SK-N-SH (cell line): ENCODE measurements at regions not wholly inside any gene's neighbourhood (a gene's known extent, or its start where the extent isn't known, plus 50 kb on each side); places are given as distances from the start of the nearest gene placed in this dataset.

Experiments used
- CTCF ChIA-PET: fragments of 300-600, 350-600 bp; formaldehyde crosslinking; extraction: SDS; loops from one replicate; lab custom pipeline; 2021; lab: Yijun Ruan, JAX
- POLR2A ChIA-PET: fragments of 350-600 bp; sonication (Branson Sonifier 250); formaldehyde crosslinking; extraction: SDS; loops from one replicate; lab custom pipeline; 2020; ENCODE audit warnings: antibody characterized with exemption, inconsistent platforms; lab: Yijun Ruan, JAX
- DNase-seq: peaks from one replicate; pipeline ENCODE4 v3.0.0; 2012
- H2AFZ ChIP-seq: fragments of 200-600 bp; sonication (generic); 2 replicates; pipeline ENCODE4 v1.8.1; 2016; ENCODE audit warnings: antibody characterized with exemption, mild to moderate bottlenecking, low read depth
- H3F3A ChIP-seq: fragments of 200-600 bp; sonication (generic); replicated peaks from 2 replicates; pipeline ENCODE3; 2016; ENCODE audit warnings: antibody characterized with exemption, mild to moderate bottlenecking; ENCODE audit not compliant: insufficient read depth
- H3K27ac ChIP-seq, 2 experiments: fragments of 200-500 bp in 1 of 2; fragments of 200-600 bp in 1 of 2; sonication (Bioruptor generic) in 1 of 2; sonication (generic), shearing (Covaris generic) in 1 of 2; 2 replicates each; pipeline versions ENCODE4 v1.5.1 to v1.6.1; 2014 to 2016; ENCODE audit warnings: low read depth in 2 of 2, inconsistent platforms in 1 of 2, low read length in 1 of 2, mild to moderate bottlenecking in 1 of 2, mixed read lengths in 1 of 2
- H3K27me3 ChIP-seq: fragments of 200-600 bp; sonication (generic), shearing (Covaris generic); 2 replicates; pipeline ENCODE4 v1.6.1; 2016; ENCODE audit warnings: mixed run types; ENCODE audit not compliant: insufficient read depth
- H3K36me3 ChIP-seq, 2 experiments: fragments of 200-500 bp in 1 of 2; fragments of 200-600 bp in 1 of 2; sonication (Bioruptor generic) in 1 of 2; sonication (generic) in 1 of 2; replicated peaks in 1 of 2; 2 replicates each; pipeline versions ENCODE3 to v1.5.1; 2014 to 2016; ENCODE audit warnings: low read length in 1 of 2, mild to moderate bottlenecking in 1 of 2; ENCODE audit not compliant: insufficient read depth in 2 of 2, control insufficient read depth in 1 of 2
- H3K4me1 ChIP-seq, 2 experiments: fragments of 200-500 bp in 1 of 2; fragments of 200-600 bp in 1 of 2; sonication (Bioruptor generic) in 1 of 2; sonication (generic), shearing (Covaris generic) in 1 of 2; 2 replicates each; pipeline versions ENCODE4 v1.5.1 to v1.6.1; 2014 to 2016; ENCODE audit warnings: low read depth in 1 of 2, low read length in 1 of 2, mixed run types in 1 of 2; ENCODE audit not compliant: insufficient read depth in 2 of 2, control insufficient read depth in 1 of 2
- H3K4me2 ChIP-seq: fragments of 200-600 bp; sonication (generic), shearing (Covaris generic); 2 replicates; pipeline ENCODE4 v1.6.1; 2017; ENCODE audit warnings: mixed run types
- H3K4me3 ChIP-seq, 2 experiments: fragments of 200-500 bp in 1 of 2; fragments of 200-600 bp in 1 of 2; sonication (Bioruptor generic) in 1 of 2; sonication (generic), shearing (Covaris generic) in 1 of 2; 2 replicates each; pipeline versions ENCODE4 v1.5.1 to v1.8.1; 2014 to 2016; ENCODE audit warnings: low read depth in 2 of 2, inconsistent platforms in 1 of 2, low read length in 1 of 2, mild to moderate bottlenecking in 1 of 2, mixed read lengths in 1 of 2, moderate library complexity in 1 of 2
- H3K79me2 ChIP-seq: fragments of 200-600 bp; sonication (generic); 2 replicates; pipeline ENCODE4 v1.8.1; 2017; ENCODE audit warnings: mild to moderate bottlenecking; ENCODE audit not compliant: insufficient read depth
- H3K9ac ChIP-seq: fragments of 200-600 bp; sonication (generic); 2 replicates; pipeline ENCODE4 v1.6.1; 2017; ENCODE audit warnings: mixed run types
- H3K9me2 ChIP-seq: fragments of 200-600 bp; sonication (generic); 2 replicates; pipeline ENCODE4 v1.6.1; 2017; ENCODE audit warnings: mixed run types
- H3K9me3 ChIP-seq: fragments of 200-600 bp; sonication (generic); 2 replicates; pipeline ENCODE4 v1.6.1; 2017; ENCODE audit warnings: mixed run types, mild to moderate bottlenecking, moderate library complexity
- H4K20me1 ChIP-seq: fragments of 200-600 bp; sonication (generic); 2 replicates; pipeline ENCODE4 v1.6.1; 2017; ENCODE audit warnings: mild to moderate bottlenecking, mixed run types; ENCODE audit not compliant: insufficient read depth
- EP300 ChIP-seq, 2 experiments: IDR thresholded peaks; 2 replicates each; pipeline versions ENCODE4 v1.4.0 to v1.6.1; 2012; ENCODE audit warnings: borderline replicate concordance in 1 of 2, low read depth in 1 of 2, low read length in 1 of 2
- EZH2phosphoT487 ChIP-seq: fragments of 200-600 bp; sonication (generic); IDR thresholded peaks from 2 replicates; pipeline ENCODE4 v1.6.1; 2017; ENCODE audit warnings: low read depth, mixed run types, mild to moderate bottlenecking, antibody characterized with exemption, moderate library complexity, borderline replicate concordance
- FOXJ3 ChIP-seq: sonication (generic); formaldehyde crosslinking; IDR thresholded peaks from 2 replicates; pipeline ENCODE4 v1.5.1; 2020; ENCODE audit warnings: mild to moderate bottlenecking, missing genetic modification reagents
- FOXM1 ChIP-seq: IDR thresholded peaks from 2 replicates; pipeline ENCODE4 v1.4.0; 2012; ENCODE audit warnings: low read depth, mild to moderate bottlenecking
- GATA2 ChIP-seq: sonication (generic); formaldehyde crosslinking; IDR thresholded peaks from 2 replicates; pipeline ENCODE4 v1.5.0; 2020; ENCODE audit warnings: mild to moderate bottlenecking, missing genetic modification reagents
- JUND ChIP-seq: IDR thresholded peaks from 2 replicates; pipeline ENCODE4 v1.4.0; 2012
- MAX ChIP-seq: IDR thresholded peaks from 2 replicates; pipeline ENCODE4 v1.4.0; 2012; ENCODE audit warnings: low read depth
- MEF2A ChIP-seq: IDR thresholded peaks from 2 replicates; pipeline ENCODE4 v1.4.0; 2012; ENCODE audit warnings: low read depth, borderline replicate concordance
- MXI1 ChIP-seq: IDR thresholded peaks from 2 replicates; pipeline ENCODE4 v1.6.1; 2012; ENCODE audit warnings: mild to moderate bottlenecking, low read depth, low read length, improper control_type of control experiment
- NFIC ChIP-seq: IDR thresholded peaks from 2 replicates; pipeline ENCODE4 v1.4.0; 2012; ENCODE audit warnings: borderline replicate concordance
- NRF1 ChIP-seq: IDR thresholded peaks from 2 replicates; pipeline ENCODE4 v1.6.1; 2012; ENCODE audit warnings: low read depth, mild to moderate bottlenecking, low read length
- RAD21 ChIP-seq: IDR thresholded peaks from 2 replicates; pipeline ENCODE4 v1.6.1; 2012; ENCODE audit warnings: mild to moderate bottlenecking, low read length
- REST ChIP-seq: IDR thresholded peaks from 2 replicates; pipeline ENCODE4 v1.6.1; 2012; ENCODE audit warnings: mild to moderate bottlenecking, low read depth, low read length, moderate library complexity
- SIN3A ChIP-seq: IDR thresholded peaks from 2 replicates; pipeline ENCODE4 v1.6.1; 2012; ENCODE audit warnings: low read depth, mild to moderate bottlenecking, low read length, moderate library complexity, borderline replicate concordance
- SMC3 ChIP-seq: IDR thresholded peaks from 2 replicates; pipeline ENCODE4 v1.6.1; 2012; ENCODE audit warnings: low read depth, low read length, improper control_type of control experiment
- TCF12 ChIP-seq: IDR thresholded peaks from 2 replicates; pipeline ENCODE4 v1.4.0; 2012
- YY1 ChIP-seq: IDR thresholded peaks from 2 replicates; pipeline ENCODE4 v1.4.0; 2012; ENCODE audit warnings: low read depth, mild to moderate bottlenecking
- ZBTB33 ChIP-seq: IDR thresholded peaks from 2 replicates; pipeline ENCODE4 v1.4.0; 2012; ENCODE audit warnings: low read depth, borderline replicate concordance
- WGBS: methylation state at CpG from one replicate; pipeline ENCODE4 v1.1.6; 2017; ENCODE audit warnings: low lambda C conversion rate; 5-methylcytosine and 5-hydroxymethylcytosine counted together
- TF ChIP-seq, protein P1 (sequence below): fragments of 200-600 bp; sonication (generic); IDR thresholded peaks from 2 replicates; pipeline ENCODE4 v1.6.1; 2017; ENCODE audit warnings: antibody characterized with exemption, mild to moderate bottlenecking, moderate library complexity
- TF ChIP-seq, protein P2 (sequence below): fragments of 150-350 bp; IDR thresholded peaks from 2 replicates; pipeline ENCODE4 v1.6.1; 2017; ENCODE audit warnings: antibody characterized with exemption, low read length, low read depth, borderline replicate concordance

DNA sequence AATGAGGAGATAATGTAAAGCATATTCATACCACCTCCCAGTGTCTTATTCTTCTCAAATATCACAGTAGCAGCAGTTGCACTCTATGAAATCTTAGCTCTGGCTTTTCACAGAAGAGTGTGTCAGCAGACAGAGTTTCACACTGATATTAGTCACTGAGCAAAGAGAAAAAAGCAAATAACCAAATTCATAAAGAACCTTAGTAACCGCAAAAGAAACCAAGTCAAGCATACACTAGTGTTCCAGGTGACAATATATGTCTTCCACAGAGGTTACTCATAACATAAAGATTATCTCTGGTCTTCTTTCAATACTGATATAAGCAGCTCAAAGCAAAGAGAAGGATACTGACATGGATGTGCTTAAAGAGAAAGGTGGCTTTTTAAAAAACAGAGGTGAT lies 181.7 kb upstream of the EDNRA start:
- Histone ChIP-seq H3F3A (no peaks in the 10 kb centered on the region), H3K27me3 (no peaks in the 10 kb centered on the region), H3K9me2 (no peaks in the 10 kb centered on the region), H3K4me3 (no peak overlapping the region), H3K4me1 (no peaks in the 10 kb centered on the region), H3K79me2 (no peaks in the 10 kb centered on the region), H3K4me2 (no peak overlapping the region), H3K27ac (no peak overlapping the region), H2AFZ (no peak overlapping the region), H4K20me1 (no peaks in the 10 kb centered on the region), H3K36me3 (no peaks in the 10 kb centered on the region), H3K9me3 (no peaks in the 10 kb centered on the region), H3K9ac (no peak overlapping the region)
- DNase-seq, result no peak
- TF ChIP-seq REST (no peak), TCF12 (no peak), MEF2A (no peak), GATA2 (CRISPR knock-in tag) (no peak), SMC3 (no peak), YY1 (no peak), NRF1 (no peak), EP300 (IDR thresholded peaks at IDR 0.05; ENCODE audit: borderline replicate concordance in 1 of 2, low read depth in 1 of 2, low read length in 1 of 2) (no peak), EZH2phosphoT487 (no peak), FOXM1 (no peak), SIN3A (no peak), RAD21 (no peak), NFIC (no peak), MAX (no peak), MXI1 (no peak), JUND (no peak), ZBTB33 (no peak), FOXJ3 (no peak)
- TF ChIP-seq, protein P1, sequence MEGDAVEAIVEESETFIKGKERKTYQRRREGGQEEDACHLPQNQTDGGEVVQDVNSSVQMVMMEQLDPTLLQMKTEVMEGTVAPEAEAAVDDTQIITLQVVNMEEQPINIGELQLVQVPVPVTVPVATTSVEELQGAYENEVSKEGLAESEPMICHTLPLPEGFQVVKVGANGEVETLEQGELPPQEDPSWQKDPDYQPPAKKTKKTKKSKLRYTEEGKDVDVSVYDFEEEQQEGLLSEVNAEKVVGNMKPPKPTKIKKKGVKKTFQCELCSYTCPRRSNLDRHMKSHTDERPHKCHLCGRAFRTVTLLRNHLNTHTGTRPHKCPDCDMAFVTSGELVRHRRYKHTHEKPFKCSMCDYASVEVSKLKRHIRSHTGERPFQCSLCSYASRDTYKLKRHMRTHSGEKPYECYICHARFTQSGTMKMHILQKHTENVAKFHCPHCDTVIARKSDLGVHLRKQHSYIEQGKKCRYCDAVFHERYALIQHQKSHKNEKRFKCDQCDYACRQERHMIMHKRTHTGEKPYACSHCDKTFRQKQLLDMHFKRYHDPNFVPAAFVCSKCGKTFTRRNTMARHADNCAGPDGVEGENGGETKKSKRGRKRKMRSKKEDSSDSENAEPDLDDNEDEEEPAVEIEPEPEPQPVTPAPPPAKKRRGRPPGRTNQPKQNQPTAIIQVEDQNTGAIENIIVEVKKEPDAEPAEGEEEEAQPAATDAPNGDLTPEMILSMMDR, result no peak
- TF ChIP-seq, protein P2, sequence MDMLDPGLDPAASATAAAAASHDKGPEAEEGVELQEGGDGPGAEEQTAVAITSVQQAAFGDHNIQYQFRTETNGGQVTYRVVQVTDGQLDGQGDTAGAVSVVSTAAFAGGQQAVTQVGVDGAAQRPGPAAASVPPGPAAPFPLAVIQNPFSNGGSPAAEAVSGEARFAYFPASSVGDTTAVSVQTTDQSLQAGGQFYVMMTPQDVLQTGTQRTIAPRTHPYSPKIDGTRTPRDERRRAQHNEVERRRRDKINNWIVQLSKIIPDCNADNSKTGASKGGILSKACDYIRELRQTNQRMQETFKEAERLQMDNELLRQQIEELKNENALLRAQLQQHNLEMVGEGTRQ, result no peak
- ChIA-PET CTCF (no interaction called here), POLR2A (no interaction called here)
- WGBS, result 59% methylated on average over 1 of the region's 1 CpG
